CD4-positive, alpha-beta memory T cell (primary cell): ENCODE measurements at regions not wholly inside any gene's neighbourhood (a gene's known extent, or its start where the extent isn't known, plus 50 kb on each side); places are given as distances from the start of the nearest gene placed in this dataset.

Experiments used
- CTCF ChIA-PET: fragments of 350-600 bp; sonication (Branson Sonifier 250); formaldehyde crosslinking; loops from one replicate; lab custom pipeline; 2021; ENCODE audit warnings: inconsistent platforms; ENCODE audit not compliant: partially characterized antibody; lab: Charles Lee
- POLR2A ChIA-PET: fragments of 350-600 bp; sonication (Branson Sonifier 250); formaldehyde crosslinking; loops from one replicate; lab custom pipeline; 2021; ENCODE audit not compliant: partially characterized antibody; lab: Charles Lee
- DNase-seq, 5 donors: peaks; one replicate each; pipeline versions ENCODE4 v3.0.0 to v3.0.0-alpha.2; 2020 to 2022; ENCODE audit warnings: mixed read lengths in 1 of 5
- H3K27ac ChIP-seq: one replicate; pipeline ENCODE4 v1.7.0; 2013; ENCODE audit warnings: low read depth, low read length
- H3K27me3 ChIP-seq: 2 replicates; pipeline ENCODE4 v1.7.0; 2013; ENCODE audit warnings: mild to moderate bottlenecking, low read length, moderate library complexity; ENCODE audit not compliant: insufficient read depth
- H3K36me3 ChIP-seq: 2 replicates; pipeline ENCODE4 v1.7.0; 2013; ENCODE audit warnings: mild to moderate bottlenecking, low read length, moderate library complexity; ENCODE audit not compliant: insufficient read depth
- H3K4me1 ChIP-seq: 2 replicates; pipeline ENCODE4 v1.7.0; 2013; ENCODE audit warnings: mild to moderate bottlenecking, low read length, moderate library complexity; ENCODE audit not compliant: insufficient read depth
- H3K4me3 ChIP-seq, 2 donors: one replicate each; pipeline ENCODE4 v1.7.0; 2013; ENCODE audit warnings: low read length in 2 of 2, mild to moderate bottlenecking in 1 of 2
- H3K9me3 ChIP-seq, 2 donors: one replicate each; pipeline ENCODE4 v1.7.0; 2013; ENCODE audit warnings: low read length in 2 of 2, control low read depth in 1 of 2; ENCODE audit not compliant: control insufficient read depth in 1 of 2
- H3K27ac Mint-ChIP-seq, 7 donors: one replicate each; pipeline ENCODE4 v1.8.0; 2020 to 2021; ENCODE audit warnings: mixed read lengths in 7 of 7, mild to moderate bottlenecking in 6 of 7, inconsistent platforms in 3 of 7, moderate library complexity in 3 of 7
- H3K27me3 Mint-ChIP-seq, 2 donors: one replicate each; pipeline ENCODE4 v1.8.0; 2020 to 2021; ENCODE audit warnings: mixed read lengths in 2 of 2
- H3K36me3 Mint-ChIP-seq, 2 donors: one replicate each; pipeline ENCODE4 v1.8.0; 2020 to 2021; ENCODE audit warnings: mixed read lengths in 2 of 2, inconsistent platforms in 1 of 2, mild to moderate bottlenecking in 1 of 2
- H3K4me1 Mint-ChIP-seq, 4 donors: one replicate each; pipeline ENCODE4 v1.8.0; 2020 to 2021; ENCODE audit warnings: mixed read lengths in 4 of 4, mild to moderate bottlenecking in 1 of 4
- H3K4me3 Mint-ChIP-seq, 8 donors: one replicate each; pipeline ENCODE4 v1.8.0; 2020 to 2021; ENCODE audit warnings: mixed read lengths in 8 of 8, mild to moderate bottlenecking in 7 of 8, moderate library complexity in 6 of 8, inconsistent platforms in 3 of 8
- H3K9me3 Mint-ChIP-seq, 8 donors: one replicate each; pipeline ENCODE4 v1.8.0; 2020 to 2021; ENCODE audit warnings: mixed read lengths in 8 of 8, mild to moderate bottlenecking in 5 of 8, inconsistent platforms in 3 of 8, moderate library complexity in 1 of 8
- intact Hi-C: fragments of 100-400 bp; cut with micrococcal nuclease; formaldehyde crosslinking; loops from one replicate; pipeline ENCODE4 v1.15.1; 2023

DNA sequence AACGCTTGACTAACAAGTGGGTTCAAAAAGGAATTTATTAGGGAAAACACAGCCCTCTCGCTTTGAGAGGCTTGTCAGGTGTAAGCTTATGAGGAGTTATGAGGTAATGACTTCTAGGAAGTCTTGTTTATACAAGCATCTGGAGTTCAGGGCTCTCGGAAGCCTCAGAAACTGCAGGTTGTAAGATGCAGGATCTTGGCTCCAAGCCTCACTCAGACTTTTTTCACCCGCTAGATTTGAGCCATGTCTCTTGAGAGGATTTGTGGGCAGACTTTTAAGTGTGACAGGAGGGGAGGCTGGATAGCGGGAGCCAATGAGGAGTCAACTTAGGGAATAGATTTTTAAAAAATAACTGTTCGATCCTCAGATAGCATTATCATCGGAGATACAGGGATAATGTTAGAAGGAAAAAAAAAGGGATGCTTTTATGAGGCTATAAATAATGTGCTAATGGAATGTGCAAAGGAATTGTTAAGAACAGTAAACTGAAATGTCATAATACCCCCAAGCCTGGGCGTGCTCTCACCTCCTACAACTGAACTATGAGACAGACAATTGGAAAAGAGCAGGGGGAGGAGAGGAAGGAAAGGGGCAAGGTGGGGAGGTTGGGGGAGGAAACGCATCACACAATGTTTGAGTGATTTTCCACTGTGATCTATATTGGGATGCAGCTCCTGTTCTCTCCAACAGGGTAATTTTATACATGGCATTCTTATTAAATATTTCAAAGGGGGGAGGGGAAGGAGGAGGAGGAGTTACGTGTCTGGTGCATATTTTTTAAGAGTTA, 107.4 kb upstream of the ESRRG start:
- Histone ChIP-seq H3K9me3 (no peaks in the 10 kb centered on the region), H3K4me1 (no peaks in the 10 kb centered on the region), H3K27ac (no peak overlapping the region), H3K36me3 (no peaks in the 10 kb centered on the region), H3K27me3 (no peaks in the 10 kb centered on the region), H3K4me3 (no peak overlapping the region)
- POLR2A ChIA-PET = no interaction called here
- DNase-seq = no peak
- H3K27ac Mint-ChIP-seq = no peak overlapping the region
- CTCF ChIA-PET = no interaction called here
- H3K4me3 Mint-ChIP-seq = no peak overlapping the region
- H3K4me1 Mint-ChIP-seq = no peaks in the 10 kb centered on the region
- intact Hi-C loops = no loop called here
- peaks cover 0 to 12% (median 4%) of the 10 kb centered on the region in 8 donors for H3K9me3 Mint-ChIP-seq
- no peaks in the 10 kb centered on the region for H3K36me3 Mint-ChIP-seq
- no peaks in the 10 kb centered on the region for H3K27me3 Mint-ChIP-seq

DNA sequence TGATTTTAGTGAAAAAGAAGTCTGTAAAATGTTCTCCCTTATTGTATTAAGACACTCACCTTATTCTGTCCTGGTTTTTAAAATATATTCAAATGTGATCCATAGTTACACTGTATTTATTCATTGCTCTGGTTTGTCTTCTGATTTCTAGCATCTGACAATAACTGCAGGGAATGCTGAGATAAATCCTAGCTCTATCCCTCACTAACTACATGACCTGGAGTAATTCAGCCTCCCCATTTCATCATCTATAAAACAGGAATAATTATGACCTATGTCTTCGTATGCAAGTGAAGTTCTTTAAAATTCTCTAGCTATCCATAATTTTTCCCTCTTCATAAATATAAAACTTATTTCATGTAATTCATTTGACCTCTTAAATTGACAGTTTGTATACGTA, 104.0 kb upstream of the ESRRG start:
- CTCF ChIA-PET = no interaction called here
- Histone ChIP-seq H3K4me3 (no peak overlapping the region), H3K27me3 (no peaks in the 10 kb centered on the region), H3K4me1 (no peaks in the 10 kb centered on the region), H3K36me3 (no peaks in the 10 kb centered on the region), H3K9me3 (no peaks in the 10 kb centered on the region), H3K27ac (no peak overlapping the region)
- H3K9me3 Mint-ChIP-seq = peaks cover 0 to 6% (median 2%) of the 10 kb centered on the region in 8 donors
- no peaks in the 10 kb centered on the region for H3K4me1 Mint-ChIP-seq
- POLR2A ChIA-PET = no interaction called here
- H3K27ac Mint-ChIP-seq = no peak overlapping the region
- DNase-seq = no peak
- H3K36me3 Mint-ChIP-seq = no peaks in the 10 kb centered on the region
- H3K4me3 Mint-ChIP-seq = no peak overlapping the region
- intact Hi-C loops = no loop called here
- H3K27me3 Mint-ChIP-seq = no peaks in the 10 kb centered on the region

DNA sequence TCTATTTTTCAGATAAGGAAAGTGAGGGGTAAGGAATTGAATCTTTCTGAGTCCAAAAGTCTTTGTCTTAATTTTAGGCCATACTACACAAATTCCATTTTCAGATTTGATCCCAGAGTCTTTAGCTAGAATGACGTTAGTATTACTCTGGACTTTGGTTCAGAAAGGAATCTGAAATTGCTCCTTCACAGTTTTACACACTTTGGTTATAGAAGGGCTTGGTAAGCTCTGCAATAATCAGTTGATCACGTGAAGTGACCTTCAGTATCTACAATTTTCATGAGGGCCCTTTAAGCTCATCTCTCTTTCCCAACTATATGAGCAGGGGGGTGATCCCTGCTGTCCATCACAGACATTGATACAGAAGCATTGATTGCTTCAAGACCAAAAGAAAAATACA, 103.4 kb upstream of the ESRRG start:
- no peaks in the 10 kb centered on the region for H3K36me3 ChIP-seq
- H3K27me3 ChIP-seq = no peaks in the 10 kb centered on the region
- H3K9me3 Mint-ChIP-seq = peaks cover 0 to 6% (median 3%) of the 10 kb centered on the region in 8 donors
- H3K4me1 Mint-ChIP-seq = no peaks in the 10 kb centered on the region
- H3K9me3 ChIP-seq = no peaks in the 10 kb centered on the region
- H3K4me1 ChIP-seq = no peaks in the 10 kb centered on the region
- intact Hi-C loops = no loop called here
- ChIA-PET POLR2A (no interaction called here), CTCF (no interaction called here)
- no peak overlapping the region for H3K4me3 ChIP-seq
- no peak for DNase-seq
- H3K36me3 Mint-ChIP-seq = no peaks in the 10 kb centered on the region
- H3K27ac ChIP-seq = no peak overlapping the region
- no peak overlapping the region for H3K4me3 Mint-ChIP-seq
- H3K27ac Mint-ChIP-seq = no peak overlapping the region
- H3K27me3 Mint-ChIP-seq = no peaks in the 10 kb centered on the region

DNA sequence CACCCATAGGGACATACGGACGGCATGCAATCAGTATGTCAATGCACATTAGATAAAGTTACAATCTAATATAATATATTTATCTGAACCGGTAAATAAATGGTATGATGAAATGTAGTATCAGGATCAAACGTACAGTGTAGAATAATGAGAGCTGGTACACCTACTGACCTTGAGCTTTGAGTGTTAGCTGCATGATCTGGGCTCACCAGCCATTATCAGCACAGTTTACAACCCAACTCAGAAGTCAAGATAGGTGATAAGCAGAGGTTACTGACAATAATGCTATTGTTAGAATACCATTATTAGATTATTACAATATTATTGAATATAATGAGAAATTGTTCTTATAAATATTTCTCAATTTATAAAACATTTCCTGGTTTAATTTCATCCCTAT, 103.0 kb upstream of the ESRRG start:
- ChIA-PET CTCF (no interaction called here), POLR2A (no interaction called here)
- Histone ChIP-seq H3K4me1 (no peaks in the 10 kb centered on the region), H3K27ac (no peak overlapping the region), H3K9me3 (no peaks in the 10 kb centered on the region), H3K4me3 (no peak overlapping the region), H3K36me3 (no peaks in the 10 kb centered on the region), H3K27me3 (no peaks in the 10 kb centered on the region)
- Mint-ChIP-seq H3K27me3 (no peaks in the 10 kb centered on the region), H3K27ac (no peak overlapping the region), H3K4me1 (no peaks in the 10 kb centered on the region), H3K4me3 (no peak overlapping the region), H3K36me3 (no peaks in the 10 kb centered on the region), H3K9me3 (peaks cover 0 to 6% (median 3%) of the 10 kb centered on the region in 8 donors)
- intact Hi-C loops = no loop called here
- no peak for DNase-seq

DNA sequence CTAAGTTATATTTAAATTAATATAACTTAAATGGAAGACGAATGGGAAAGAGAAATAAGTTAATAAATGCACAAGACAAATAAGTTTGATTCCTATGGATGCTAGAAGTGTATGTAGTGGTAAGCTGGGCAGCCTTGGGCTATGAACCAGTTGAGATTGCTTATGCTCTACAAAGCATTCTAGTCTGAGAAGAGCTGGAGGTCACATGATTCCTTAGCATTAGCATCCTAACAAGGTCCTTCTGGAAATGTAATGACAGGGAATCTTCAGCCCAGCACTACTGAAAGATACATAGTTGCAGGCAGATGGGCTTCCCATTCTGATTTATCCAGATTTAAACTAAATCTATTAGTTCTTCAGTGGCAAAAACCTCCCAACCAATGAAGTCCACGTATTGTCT, 102.3 kb upstream of the ESRRG start:
- Mint-ChIP-seq H3K36me3 (no peaks in the 10 kb centered on the region), H3K27ac (no peak overlapping the region), H3K9me3 (peaks cover 0 to 5% (median 3%) of the 10 kb centered on the region in 8 donors), H3K4me3 (no peak overlapping the region), H3K27me3 (no peaks in the 10 kb centered on the region), H3K4me1 (no peaks in the 10 kb centered on the region)
- intact Hi-C loops = no loop called here
- no peak for DNase-seq
- no peaks in the 10 kb centered on the region for H3K9me3 ChIP-seq
- ChIA-PET POLR2A (no interaction called here), CTCF (no interaction called here)
- H3K27ac ChIP-seq = no peak overlapping the region
- no peaks in the 10 kb centered on the region for H3K4me1 ChIP-seq
- no peaks in the 10 kb centered on the region for H3K27me3 ChIP-seq
- no peaks in the 10 kb centered on the region for H3K36me3 ChIP-seq
- H3K4me3 ChIP-seq = no peak overlapping the region

DNA sequence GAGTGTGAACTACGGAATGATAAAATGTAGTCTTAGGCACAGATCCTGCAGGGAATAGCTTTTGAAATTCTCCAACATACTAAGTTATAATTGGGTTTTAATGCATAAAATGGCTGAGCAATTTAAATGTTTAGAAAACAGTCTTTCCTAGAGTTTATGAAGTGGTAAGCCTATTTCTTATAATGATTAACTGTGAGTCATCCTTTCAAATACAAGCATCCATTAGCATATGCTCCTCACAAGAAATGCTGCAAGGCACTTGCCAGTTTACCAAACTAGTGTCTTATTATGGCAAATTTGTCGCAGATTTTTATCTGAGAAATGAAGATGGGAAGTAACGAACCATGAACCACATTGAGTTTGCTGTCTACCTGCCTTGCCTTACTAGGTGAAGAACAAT, 101.3 kb upstream of the ESRRG start:
- no peaks in the 10 kb centered on the region for H3K27me3 ChIP-seq
- Mint-ChIP-seq H3K27ac (no peak overlapping the region), H3K4me3 (no peak overlapping the region), H3K4me1 (no peaks in the 10 kb centered on the region), H3K27me3 (no peaks in the 10 kb centered on the region), H3K9me3 (peaks cover 0 to 4% (median 1%) of the 10 kb centered on the region in 8 donors), H3K36me3 (no peaks in the 10 kb centered on the region)
- no peak for DNase-seq
- H3K4me3 ChIP-seq = no peak overlapping the region
- H3K27ac ChIP-seq = no peak overlapping the region
- no peaks in the 10 kb centered on the region for H3K9me3 ChIP-seq
- H3K4me1 ChIP-seq = no peaks in the 10 kb centered on the region
- ChIA-PET POLR2A (no interaction called here), CTCF (no interaction called here)
- no peaks in the 10 kb centered on the region for H3K36me3 ChIP-seq
- intact Hi-C loops = no loop called here

DNA sequence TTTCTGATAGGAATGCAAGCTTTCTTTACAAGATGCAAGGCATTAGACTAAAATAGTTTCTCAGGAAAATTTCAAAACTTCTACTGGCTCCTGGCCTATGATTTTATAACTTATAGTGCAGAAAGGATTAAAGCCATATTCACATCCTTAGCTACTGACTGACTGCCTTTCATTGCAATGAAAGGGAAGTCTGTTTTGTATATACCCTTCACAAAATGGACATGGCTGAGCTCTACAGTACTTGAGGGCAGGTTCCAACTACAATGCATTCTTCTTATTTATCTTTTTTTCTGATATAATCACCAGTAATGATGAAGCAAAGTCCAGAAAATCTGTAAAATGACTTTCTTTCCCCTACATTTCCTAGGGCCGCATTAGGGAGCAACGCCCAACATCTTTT, 100.5 kb upstream of the ESRRG start:
- H3K4me1 Mint-ChIP-seq = no peaks in the 10 kb centered on the region
- H3K9me3 ChIP-seq = no peaks in the 10 kb centered on the region
- no peak overlapping the region for H3K27ac ChIP-seq
- ChIA-PET POLR2A (no interaction called here), CTCF (no interaction called here)
- no peak overlapping the region for H3K27ac Mint-ChIP-seq
- H3K27me3 ChIP-seq = no peaks in the 10 kb centered on the region
- no peak for DNase-seq
- H3K9me3 Mint-ChIP-seq = peaks cover 0 to 6% (median 2%) of the 10 kb centered on the region in 8 donors
- no peaks in the 10 kb centered on the region for H3K27me3 Mint-ChIP-seq
- intact Hi-C loops = no loop called here
- H3K4me3 Mint-ChIP-seq = no peak overlapping the region
- H3K4me3 ChIP-seq = no peak overlapping the region
- no peaks in the 10 kb centered on the region for H3K36me3 ChIP-seq
- H3K4me1 ChIP-seq = no peaks in the 10 kb centered on the region
- H3K36me3 Mint-ChIP-seq = no peaks in the 10 kb centered on the region
